NCI-H2029 (cell line): ENCODE measurements at regions not wholly inside any gene's neighbourhood (a gene's known extent, or its start where the extent isn't known, plus 50 kb on each side); places are given as distances from the start of the nearest gene placed in this dataset.

Source experiments
- DNase-seq: peaks from one replicate; lab custom pipeline; 2025; lab: John Stamatoyannopoulos, UW

GRCh38 chr2:100222844-100223243 lies 80.5 kb upstream of the AFF3 start:
- peak; percentile 56 for DNase-seq

- no peak for DNase-seq
These were observed 76.2 kb upstream of the AFF3 start for GRCh38 chr2:100218552-100218951.

GRCh38 chr2:100217323-100217722 lies 74.9 kb upstream of the AFF3 start:
- no peak for DNase-seq

GRCh38 chr2:100216015-100216414 lies 73.6 kb upstream of the AFF3 start:
- DNase-seq, result no peak

GRCh38 chr2:100215371-100215770 lies 73.0 kb upstream of the AFF3 start:
- DNase-seq, result no peak

GRCh38 chr2:100214265-100214971 lies 72.0 kb upstream of the AFF3 start:
- no peak for DNase-seq

GRCh38 chr2:100213595-100213994 lies 71.2 kb upstream of the AFF3 start:
- no peak for DNase-seq

GRCh38 chr2:100212850-100213249 lies 70.5 kb upstream of the AFF3 start:
- no peak for DNase-seq

- DNase-seq, result no peak
These were observed 69.1 kb upstream of the AFF3 start for GRCh38 chr2:100211521-100211920.

- DNase-seq, result no peak
These were observed 65.9 kb upstream of the AFF3 start for GRCh38 chr2:100208141-100208770.

- no peak for DNase-seq
These were observed 65.1 kb upstream of the AFF3 start for GRCh38 chr2:100207411-100207885.

- DNase-seq, result no peak
These were observed 64.4 kb upstream of the AFF3 start for GRCh38 chr2:100206731-100207255.

- DNase-seq, result no peak
These were observed 62.8 kb upstream of the AFF3 start for GRCh38 chr2:100205174-100205573.

- no peak for DNase-seq
These were observed 60.2 kb upstream of the AFF3 start for GRCh38 chr2:100202567-100202966.

- no peak for DNase-seq
These were observed 58.6 kb upstream of the AFF3 start for GRCh38 chr2:100200985-100201384.

GRCh38 chr2:100199421-100199820 lies 57.0 kb upstream of the AFF3 start:
- no peak for DNase-seq

GRCh38 chr2:100198461-100199230 lies 56.3 kb upstream of the AFF3 start:
- no peak for DNase-seq

- DNase-seq, result no peak
These were observed 55.3 kb upstream of the AFF3 start for GRCh38 chr2:100197631-100198153.

GRCh38 chr2:100196786-100197494 lies 54.5 kb upstream of the AFF3 start:
- no peak for DNase-seq

- DNase-seq, result no peak
These were observed 53.6 kb upstream of the AFF3 start for GRCh38 chr2:100195942-100196341.

GRCh38 chr2:100194951-100195350 lies 52.6 kb upstream of the AFF3 start:
- DNase-seq, result no peak

- no peak for DNase-seq
These were observed 50.9 kb upstream of the AFF3 start for GRCh38 chr2:100193291-100193710.
